ENCODE measurements at regions not wholly inside any gene's neighbourhood (a gene's known extent, or its start where the extent isn't known, plus 50 kb on each side); places are given as distances from the start of the nearest gene placed in this dataset.

DNA sequence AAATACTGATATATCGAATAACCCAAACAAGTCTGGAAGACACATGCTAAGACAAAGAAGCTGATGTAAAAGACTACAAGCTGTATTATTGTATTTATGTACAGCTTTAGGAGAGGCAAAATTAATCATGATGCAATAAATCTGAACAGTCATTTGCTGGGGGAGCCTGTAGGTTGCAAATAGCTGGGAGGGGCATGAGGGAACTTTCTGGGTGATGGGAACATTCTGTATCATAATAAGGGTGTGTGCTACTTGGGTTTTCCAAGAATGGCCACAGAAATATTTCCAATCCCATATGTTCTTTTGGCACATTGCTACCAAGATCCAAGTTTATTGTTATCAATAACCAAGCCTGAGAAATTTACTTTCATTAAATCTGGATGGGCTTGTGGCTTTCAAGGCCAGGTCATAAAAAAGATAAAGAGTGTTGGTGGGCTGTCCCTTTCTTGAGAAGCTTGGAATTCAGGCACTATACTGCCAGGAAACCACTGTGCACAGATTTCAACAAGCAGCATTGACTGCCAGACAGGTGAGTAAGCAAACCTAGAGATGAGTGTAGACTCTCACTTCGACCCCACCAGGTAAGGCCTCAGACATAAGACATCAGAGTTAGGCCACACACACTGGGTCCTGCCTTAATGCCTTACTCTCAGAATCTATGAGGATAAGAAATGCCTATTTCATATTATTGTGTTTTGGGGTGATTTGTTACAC is 629.7 kb upstream of the FZD8 start:
- no peak for FAIRE-seq

DNA sequence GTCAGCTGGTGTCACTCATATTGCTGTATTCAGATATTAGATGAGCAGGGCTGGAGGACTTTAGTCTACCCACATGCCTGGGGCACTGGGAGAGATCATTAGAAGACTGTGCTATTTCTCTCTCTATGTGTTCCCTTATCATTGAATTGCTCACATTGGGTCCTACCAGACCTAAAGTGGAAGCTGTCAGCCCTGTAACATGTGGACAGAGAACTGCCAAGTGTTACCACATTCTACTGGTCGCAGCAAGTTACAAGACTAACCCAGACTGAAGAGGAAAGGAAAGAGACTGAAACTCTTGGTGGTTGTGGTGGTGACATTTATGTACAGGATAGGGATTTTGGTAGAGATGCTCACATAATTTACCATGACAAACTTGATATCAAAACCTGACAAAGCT is 627.1 kb upstream of the FZD8 start:
- no peak for FAIRE-seq

DNA sequence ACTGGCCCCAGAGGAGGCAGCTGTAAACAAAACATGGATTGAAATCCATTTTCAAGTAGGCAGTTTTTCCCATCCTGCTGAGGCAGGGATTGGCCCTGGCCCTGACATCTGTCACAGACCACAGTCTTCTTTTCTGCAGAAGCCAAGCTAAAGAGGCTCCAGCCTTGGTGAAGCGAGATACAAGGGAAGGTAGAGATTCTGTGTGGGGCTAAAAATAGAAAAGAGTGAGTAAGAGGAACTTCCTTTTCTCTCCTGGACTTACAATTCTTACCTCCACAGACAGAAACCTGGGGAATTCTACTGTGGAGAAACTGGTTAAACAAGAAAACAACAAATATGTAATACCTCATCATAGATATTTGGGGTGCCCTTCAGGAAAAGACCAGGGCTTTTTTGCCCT is 624.8 kb upstream of the FZD8 start:
- FAIRE-seq: no peak

DNA sequence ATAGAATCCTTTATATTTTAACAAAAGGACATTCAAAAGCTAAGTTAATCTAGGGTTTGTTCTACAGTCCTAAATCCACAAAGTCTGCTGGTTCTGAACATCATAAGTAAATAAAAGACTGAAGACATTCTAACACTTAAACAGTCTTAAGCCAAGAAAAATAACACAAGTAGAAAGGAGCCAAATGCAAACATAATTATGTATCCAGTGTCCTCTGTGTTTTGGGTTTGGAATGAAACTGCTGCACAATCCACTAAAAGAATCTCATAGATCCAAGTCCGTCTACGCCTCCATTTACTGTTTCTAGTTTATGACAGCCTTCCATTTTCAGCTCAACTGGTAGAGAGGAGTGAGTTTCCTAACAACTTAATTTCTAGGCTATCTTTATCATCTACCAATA is 623.6 kb upstream of the FZD8 start:
- FAIRE-seq: no peak

DNA sequence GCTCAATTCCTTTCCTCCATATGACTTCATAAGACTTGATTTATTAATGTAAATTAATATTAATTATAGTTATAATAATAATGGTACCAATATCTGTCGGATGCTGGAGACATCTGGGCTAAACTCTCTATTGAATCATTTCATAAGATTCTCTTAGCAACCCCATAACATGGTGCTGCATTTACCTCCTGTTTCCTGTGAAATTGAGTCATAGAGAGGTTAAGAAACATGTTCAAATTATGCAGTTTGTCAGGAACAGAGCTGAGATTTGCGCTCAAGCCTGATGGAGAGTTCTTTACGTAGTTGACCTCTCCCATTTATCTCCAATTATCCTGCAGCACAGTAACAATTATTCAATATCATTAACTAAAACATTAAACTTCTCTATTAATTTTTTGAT is 621.8 kb upstream of the FZD8 start:
- no peak for FAIRE-seq

DNA sequence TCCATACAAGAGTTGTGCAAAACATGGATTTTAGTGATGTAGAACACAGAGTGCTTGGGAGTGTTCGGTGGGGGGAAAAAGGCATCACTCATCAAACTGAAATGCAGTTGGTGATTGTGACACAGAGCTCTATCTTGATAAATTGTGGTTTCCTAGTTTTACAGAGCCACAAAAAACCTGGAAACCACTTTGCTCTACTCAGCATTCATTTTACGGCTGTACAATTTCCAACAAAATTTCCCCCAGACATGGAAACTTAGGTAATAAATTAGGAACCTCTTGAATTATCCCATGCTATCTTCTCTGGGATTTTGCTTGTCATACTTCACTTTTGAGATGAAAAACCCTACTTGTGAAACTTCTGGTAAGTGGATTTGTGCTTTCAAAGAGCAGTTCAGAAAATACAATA is 614.9 kb upstream of the FZD8 start:
- FAIRE-seq: no peak

DNA sequence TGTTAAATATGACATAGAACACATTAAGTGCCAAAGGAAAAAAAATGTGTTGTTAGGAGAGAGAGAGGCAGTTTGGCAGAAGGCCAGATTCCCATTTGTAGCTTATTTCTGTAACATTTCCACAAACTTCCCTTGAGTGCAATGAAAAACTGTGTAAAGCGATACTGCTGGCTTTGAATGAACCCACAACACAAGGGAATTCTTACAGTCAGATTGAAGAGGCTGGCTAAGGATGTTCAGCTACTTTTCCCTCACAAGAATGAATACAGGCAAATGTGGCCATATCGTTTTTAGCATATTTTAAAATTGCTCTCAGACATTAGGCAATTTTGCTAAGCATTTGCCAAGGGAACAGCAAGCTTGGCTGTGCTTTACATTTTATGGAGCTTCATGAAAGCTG is 614.1 kb upstream of the FZD8 start:
- no peak for FAIRE-seq

DNA sequence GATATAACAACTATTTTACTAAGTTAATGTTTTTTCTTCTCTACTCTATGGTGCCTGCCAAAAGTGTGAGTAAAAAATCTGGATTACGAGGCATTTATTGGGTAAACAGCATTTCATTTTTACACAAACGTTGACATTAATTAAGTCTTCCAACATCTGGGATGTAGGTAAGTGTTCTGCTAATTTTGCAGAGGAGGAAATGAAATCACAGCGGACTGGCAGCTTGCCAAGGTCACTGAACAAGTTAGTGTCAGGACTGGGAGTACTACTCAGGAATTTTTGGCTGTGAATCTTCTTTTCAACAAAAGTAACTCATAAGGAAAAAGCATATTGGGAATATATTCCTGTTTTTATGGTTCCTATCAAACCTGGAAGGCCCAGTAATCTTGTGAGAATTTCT is 612.1 kb upstream of the FZD8 start:
- no peak for FAIRE-seq

DNA sequence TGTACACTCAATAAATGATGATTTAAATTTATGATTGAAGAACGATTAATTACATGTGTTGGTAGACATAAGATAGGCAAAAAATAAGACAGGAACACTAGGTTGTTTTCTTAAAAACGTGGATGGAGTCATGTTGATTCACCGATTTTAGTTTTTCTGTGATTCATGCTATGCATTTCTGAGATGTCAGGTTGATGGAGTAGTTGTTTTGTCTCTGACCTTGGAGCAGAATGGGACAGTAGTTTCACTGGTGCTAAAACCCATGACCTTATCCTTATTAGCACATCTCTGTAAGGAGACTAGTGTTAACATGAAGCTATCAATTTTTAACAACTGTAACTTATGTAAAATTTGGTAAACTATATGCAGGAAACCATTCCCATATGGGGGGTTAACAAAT is 611.6 kb upstream of the FZD8 start:
- no peak for FAIRE-seq

DNA sequence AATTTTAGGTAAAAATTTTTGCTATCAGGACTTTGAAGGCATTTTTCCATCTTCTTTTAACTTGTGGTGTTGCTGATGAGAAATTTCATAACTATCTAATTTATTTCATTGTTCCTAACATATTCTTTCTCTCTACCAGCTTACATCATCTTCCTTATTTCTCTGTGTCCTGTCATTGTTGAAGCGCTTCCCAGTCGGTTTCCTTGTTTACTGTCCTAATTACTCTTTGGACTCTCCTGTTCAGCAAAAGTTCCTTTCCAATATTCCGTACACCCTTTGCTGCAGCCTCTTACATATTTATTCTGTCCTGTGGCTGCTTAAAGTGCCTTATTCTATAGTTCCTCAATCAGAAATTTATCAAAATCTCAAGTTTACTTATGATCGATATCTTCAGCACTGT is 609.0 kb upstream of the FZD8 start:
- no peak for FAIRE-seq

DNA sequence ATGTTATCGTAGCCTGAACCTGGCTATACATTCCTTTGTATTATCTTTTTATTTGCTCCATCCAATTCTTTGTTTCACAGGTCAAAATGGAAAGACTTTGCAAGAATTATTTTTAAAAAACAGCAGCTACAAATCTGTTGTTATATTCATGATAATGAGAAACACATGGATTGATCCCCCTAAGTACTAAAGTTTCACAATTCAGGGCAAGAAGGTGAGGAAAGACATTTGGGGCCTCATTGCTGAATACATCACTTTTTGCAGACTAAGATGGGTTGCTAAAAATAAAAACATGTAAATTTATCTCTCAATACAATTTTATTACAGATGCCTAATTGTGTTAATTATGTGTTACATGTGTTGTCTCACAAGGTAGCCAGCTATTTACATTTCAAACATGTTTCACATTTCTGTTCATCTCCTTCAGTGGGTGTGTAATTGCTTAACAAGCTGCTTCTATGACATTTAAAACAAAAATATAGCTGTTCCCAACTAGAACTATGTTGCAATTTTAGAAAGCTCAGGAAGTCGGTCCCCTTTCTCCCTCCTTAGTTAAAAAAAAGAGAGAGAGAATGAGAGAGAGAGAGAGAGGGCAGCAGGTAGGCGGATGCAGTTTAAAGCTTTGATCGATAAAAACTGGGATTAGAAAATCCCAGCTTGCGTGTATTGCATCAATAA is 606.3 kb upstream of the FZD8 start:
- no peak for FAIRE-seq

DNA sequence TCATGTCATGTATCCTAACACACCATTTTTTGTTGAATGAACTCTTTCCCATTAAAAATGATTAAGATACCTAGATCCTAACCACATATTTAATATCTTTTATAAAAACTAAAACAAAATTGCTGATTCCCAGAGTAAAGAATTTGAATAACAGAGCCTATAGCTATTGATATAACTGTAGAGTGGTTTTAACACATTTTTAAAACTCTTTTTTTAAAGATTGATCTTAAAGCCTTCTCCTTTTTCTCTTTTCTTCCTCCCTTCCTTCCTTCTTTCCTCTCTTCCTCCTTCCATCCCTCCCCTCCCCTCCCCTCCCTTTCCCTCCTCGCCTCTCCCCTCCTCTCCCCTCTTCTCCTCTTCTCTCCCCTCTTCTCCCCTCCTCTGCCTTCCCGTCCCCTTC is 605.4 kb upstream of the FZD8 start:
- no peak for FAIRE-seq

DNA sequence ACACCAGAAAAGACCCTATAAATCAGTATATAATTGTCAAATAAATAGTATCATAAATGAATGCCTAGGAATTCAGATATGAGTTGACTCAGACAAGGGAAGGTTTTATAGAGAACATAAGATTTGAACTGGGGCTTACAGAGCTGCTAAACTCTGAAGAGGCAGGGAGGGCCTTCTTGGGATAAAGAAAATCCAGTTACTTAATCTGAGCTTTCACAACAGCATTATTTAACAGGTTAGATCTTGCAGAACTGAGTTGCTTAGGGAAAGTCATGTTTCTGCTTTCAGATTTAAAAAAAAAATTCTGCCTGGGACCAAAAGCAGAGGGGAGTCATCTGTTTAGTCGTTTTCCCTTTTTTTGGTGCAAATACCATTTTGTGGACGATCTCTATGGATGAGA is 594.8 kb upstream of the FZD8 start:
- no peak for FAIRE-seq

DNA sequence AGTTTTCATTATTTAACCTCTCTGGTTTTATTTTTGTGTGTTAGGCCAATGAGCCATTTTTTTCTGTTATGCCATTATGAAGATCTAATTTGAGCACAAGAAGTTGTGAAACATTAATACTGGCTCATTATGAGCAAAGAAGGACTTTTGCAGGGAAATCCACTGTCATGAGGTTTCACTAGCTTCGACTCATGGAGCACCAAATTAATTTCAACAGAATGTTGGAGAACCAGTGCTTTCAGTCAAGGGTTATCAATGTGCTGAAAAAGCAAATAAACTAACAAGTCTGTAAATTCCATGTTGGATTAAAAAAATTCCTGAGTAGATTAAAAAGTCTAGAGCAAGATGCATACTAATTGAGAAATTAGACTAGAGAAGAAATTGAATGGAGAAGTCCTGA is 594.2 kb upstream of the FZD8 start:
- FAIRE-seq: no peak

DNA sequence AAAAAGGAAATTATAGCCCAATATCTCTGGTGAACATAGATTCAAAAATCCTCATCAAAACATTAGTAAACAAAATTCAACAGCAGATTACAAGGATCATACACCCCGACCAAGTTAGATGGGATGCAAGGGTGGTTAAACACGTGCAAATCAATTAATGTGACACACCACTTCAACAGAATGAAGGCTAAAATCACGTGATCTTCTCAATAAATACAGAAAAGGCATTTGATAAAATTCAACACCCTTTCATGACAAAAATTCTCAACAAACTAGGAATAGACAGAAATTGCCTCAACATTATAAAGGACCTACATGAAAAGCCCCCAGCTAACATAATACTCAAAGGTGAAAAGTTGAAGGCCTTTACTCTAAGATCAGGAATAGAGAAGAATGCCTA is 590.8 kb upstream of the FZD8 start:
- no peak for FAIRE-seq

DNA sequence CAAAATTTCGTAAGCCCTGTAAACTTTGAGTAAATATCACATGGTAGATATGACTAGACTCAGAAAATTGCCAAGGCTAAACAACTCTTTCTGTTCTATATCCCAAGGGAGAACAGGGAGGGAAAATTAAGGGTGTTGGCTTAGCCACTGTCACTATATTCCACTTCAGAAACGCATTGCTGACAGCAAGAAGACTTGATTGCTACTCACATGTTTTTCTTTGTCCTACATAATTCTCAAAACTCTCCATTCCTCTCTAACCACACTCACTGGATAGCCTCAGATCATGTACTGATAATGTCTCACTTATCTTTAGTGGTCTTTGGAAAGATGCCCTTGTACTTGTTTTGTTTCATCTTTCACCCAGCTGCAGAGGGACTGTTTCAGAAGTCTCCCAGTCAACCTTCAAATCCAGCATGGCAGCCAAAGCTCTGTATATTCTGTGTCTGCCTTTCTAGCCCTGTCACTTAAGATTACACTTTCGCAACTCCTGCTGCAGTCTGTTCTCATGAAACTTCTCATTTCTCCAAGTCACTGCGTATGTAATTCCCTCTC is 582.4 kb upstream of the FZD8 start:
- no peak for FAIRE-seq

DNA sequence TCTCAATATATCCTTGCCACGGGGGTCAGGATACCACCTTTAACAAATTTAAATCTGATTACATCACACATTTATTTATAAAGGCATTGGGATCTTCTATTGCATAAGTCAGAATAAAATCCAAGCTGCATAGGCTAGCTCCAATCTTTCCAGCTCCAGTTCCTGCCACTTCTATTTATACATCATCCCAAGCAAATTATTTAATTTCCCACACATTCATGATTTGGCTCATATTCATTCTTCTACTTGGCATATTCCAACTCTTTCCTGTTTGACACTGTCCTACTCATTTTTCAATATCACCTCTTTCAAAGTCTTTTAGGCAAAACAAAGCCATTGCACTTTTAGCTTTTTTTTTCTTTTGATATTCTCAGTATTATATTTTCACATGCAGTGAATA is 579.0 kb upstream of the FZD8 start:
- FAIRE-seq: no peak

DNA sequence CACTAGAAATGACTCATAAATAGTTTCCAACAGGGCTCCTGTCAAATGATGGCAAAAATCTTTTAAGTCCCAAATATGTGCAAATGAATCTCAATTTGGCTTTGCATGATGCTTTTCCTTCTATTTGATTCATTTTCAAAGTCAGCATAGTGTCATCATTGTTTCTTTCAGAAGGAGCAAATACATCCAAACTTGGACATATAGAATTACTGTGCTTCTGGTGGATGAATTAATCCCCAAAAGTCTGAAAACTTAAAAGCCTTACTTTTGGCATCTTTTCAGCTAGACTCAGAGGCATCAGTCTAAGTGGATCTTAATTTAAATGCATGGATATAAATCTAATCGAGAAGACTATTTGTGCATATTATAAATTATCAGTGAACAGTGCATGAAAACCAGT is 578.1 kb upstream of the FZD8 start:
- FAIRE-seq: no peak

DNA sequence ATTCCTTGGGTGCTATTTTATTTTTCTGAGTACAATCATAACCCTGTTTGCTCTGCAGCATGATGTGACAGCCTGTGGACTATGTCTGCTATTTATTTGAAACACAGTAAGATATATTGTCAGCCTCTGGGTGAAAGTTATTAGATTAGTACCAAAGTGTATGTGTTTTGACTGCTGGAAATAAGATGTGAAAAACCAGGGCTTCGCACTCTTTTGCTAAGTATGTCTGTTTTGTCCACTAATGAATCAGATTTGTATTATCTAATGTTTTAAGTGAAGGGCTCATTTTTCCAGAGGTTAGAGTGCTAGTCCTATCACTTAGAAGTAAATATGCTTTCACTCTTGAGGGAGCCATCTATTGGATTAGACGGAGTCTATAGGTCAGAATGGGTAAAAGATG is 569.8 kb upstream of the FZD8 start:
- FAIRE-seq: no peak

DNA sequence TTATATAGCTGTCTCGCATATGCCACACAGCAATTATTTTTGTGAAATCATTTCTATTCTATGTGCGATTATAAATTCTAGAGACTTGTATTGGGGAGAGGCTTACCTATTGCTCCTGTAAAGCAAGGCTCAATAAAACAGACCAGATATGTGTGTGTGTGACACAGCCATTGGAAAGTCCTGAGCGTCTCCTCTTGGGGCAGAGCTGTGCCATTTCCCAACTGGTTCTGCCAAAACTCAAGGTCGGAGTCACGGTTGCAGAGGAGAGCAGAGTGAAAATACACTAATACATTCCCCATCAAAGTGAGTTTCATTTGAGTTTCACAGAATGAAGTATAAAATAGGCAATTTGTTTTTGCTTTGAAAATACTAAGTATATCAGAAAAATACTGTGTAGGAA is 567.4 kb upstream of the FZD8 start:
- no peak for FAIRE-seq

DNA sequence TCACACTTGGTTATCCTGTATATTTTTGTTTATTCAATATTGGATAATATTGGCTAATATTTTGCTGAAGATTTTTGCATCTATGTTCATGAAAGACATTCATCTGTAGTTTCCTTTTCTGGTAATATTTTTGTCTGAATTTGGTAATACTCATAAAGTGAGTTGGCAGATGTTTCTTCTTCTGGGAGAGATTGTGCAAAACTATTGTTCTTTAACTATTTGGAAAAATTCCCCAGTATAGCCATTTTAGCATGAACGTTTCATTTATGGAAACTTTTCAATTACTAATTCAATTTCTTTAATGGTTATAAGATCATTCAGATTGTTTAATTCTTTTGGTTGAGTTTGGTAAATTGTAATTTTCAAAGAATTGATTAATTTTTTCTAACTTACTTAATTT is 560.8 kb upstream of the FZD8 start:
- no peak for FAIRE-seq

DNA sequence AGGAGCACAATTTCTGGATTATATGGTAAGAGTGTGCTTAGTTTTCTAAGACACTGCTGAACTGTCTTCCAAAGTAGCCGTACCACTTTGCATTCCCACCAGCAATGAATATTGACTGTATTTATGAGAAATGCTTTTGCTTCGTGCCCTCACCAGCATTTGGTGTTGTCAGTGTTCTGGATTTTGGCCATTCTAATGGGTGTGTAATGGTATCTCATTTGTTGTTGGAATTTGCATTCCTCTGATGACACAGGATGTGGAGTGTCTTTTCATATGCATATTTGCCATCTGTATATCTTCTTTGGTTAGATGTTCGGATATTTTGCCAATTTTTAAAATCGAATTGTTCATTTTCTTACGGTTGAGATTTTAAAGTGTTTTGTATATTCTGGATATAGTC is 558.5 kb upstream of the FZD8 start:
- FAIRE-seq: no peak

DNA sequence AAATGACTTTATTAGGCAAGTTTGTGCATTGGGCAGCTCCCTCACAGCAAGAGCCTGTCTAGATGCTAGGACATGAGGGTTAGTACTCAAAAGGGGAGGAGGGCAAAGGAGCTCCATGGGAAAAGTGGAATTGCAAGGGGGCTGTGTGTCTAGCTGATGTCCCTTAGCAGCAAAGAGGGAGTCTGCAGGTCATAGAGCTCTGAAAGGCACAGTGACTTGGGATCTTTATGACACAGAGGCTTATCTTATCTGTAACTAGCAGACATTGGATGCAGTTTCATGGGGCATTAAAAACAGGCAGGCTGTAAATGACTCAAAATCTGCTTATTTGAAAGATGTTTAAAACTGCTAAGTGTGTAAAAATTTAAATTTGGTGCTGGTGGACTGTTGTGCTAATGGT is 556.2 kb upstream of the FZD8 start:
- FAIRE-seq: no peak

DNA sequence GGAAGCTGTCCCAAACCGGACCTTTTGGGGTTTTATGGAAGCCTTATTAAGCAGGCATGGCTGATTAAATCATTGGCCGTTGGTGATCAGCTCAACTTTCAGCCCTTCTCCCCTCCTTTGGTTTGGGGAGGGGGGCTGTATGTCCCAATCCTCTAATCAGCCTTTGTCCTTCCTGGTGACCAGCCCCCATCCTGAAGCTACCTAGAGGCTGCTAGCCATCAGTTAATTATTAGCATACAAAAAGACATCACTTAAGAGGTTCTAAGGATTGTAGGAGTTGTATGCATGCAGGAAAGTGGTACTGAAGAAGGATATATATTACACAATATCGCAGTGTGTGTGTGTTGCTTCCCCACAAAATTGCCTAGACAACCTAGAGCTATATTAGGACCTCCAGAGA is 553.3 kb upstream of the FZD8 start:
- no peak for FAIRE-seq

DNA sequence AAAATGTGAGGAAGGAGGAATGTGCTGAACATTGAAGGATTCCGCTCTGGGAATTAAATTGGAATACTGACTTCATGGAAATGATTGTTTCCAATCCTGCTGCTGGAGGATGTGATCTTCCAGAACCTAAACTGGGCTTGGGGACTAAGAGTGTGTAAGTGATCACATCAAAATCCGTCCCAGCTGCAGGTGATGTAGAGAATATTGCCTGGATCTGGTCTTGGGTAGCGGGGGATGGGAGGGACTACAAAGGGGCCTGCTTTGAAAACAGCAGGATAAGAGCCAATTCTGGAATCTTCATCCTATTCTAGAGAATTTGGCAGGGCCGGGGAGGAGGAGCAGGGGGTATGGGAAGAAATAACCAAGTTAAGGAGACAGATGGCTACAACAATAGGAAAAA is 552.2 kb upstream of the FZD8 start:
- FAIRE-seq: no peak
